HG03039 (cell line): ENCODE measurements at regions not wholly inside any gene's neighbourhood (a gene's known extent, or its start where the extent isn't known, plus 50 kb on each side); places are given as distances from the start of the nearest gene placed in this dataset.
"Not testable (repeated sequence)": the region's sequence is repeated elsewhere in the genome, so short reads cannot be mapped to it uniquely, and the experiment has no call there.

ENCODE experiments used
- ATAC-seq: cut with Tn5 transposase; IDR thresholded peaks from one replicate; pipeline ENCODE4 v1.9.1; 2021; ENCODE audit warnings: mild to moderate bottlenecking, moderate library complexity; ENCODE audit not compliant: unreplicated experiment

DNA sequence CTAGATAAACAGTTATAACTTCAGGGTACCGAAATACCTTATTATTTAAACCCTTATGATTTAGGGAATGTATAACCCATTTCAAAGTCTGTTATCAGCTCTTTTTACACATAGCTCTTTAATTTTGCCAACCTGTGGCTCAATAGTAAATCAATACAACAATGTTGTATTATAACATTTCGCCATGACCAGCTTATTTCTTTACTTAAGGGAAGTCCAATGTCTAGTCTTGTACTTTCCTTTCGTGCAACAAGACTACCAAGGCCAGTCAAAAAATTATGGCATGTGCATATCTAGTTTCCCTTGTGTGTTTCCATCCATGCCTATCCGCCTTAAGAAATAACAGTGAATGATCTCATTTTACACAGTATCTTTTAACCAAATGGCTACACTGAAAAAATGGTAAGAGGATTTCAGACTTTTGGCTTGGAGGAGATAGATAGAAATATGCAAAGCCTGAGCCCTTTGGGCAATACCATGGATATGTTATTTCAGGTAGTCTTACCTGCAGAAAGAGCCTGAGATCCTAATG, 239.5 kb upstream of the RPS23 start:
- ATAC-seq = no peak

GRCh38 chr5:82513738-82514137, 235.6 kb upstream of the RPS23 start:
- ATAC-seq = no peak

DNA sequence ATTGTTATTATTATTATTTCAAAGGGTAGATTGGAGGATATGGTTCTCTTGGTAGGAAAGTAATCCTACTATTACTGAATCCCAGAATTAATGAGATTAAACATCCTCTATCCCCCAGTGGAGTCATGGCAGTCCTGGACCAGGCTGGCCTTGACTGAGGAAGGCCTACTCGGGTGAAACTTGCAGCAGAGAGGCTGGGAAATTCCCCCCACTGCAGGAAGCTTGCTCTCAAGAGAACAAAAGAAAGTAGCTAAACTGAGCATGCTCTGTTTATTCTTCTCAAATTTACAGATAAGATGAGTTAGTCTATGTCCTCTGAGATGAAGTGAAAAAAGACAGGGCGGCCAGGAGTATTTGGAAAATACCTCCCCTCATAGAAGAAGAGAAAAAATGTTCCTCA, 233.9 kb upstream of the RPS23 start:
- peak; percentile 76 for ATAC-seq

DNA sequence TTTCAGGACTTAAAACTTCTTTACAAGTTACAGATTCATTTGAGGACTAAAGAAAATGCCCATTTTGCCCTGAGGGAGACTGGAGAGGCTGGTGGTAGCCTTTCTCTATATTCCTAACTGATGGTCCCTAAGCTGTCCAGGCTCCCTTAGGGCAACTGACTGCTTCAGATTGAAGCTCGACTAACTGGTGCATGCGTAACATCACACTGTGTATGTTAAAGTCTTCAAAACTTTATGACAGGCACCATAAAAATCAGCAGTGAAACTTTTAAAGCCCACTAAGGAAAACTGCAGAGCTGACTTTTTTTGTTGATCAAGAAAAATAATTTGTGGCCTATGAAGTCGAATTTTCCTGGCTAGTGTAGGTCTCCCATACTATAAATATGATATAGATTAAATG, 233.0 kb upstream of the RPS23 start:
- ATAC-seq = no peak

- ATAC-seq = no peak
Measured at GRCh38 chr5:82509762-82510161, 231.6 kb upstream of the RPS23 start.

- not testable (repeated sequence) for ATAC-seq
Measured at GRCh38 chr5:82506390-82506789, 228.2 kb upstream of the RPS23 start.

DNA sequence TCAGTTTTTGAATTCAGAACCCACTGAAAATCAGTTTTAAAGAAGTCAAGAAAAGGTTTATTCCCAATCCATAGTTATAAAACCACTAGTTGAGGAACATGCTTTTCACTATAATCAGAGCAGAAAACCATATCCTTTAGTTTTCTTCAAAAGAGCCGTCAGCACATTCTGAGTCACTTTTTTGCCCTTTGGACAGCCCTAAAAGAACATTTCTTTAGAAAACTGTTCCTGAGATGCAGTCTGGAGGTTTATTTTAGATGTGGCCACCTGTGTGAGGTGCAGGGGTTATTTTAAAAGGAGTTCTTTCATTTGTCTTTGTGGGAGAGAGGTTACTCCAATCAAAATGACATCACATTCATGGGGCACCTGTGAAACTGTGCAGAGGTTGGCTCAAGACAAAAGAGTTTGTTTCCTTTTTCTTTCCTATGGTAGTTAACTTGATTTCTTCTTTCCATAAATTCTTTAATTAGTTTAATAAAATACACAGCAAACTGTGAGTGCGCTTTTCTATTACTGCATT, 221.6 kb upstream of the RPS23 start:
- no peak for ATAC-seq

- no peak for ATAC-seq
Measured at GRCh38 chr5:82497242-82497641, 219.1 kb upstream of the RPS23 start.

DNA sequence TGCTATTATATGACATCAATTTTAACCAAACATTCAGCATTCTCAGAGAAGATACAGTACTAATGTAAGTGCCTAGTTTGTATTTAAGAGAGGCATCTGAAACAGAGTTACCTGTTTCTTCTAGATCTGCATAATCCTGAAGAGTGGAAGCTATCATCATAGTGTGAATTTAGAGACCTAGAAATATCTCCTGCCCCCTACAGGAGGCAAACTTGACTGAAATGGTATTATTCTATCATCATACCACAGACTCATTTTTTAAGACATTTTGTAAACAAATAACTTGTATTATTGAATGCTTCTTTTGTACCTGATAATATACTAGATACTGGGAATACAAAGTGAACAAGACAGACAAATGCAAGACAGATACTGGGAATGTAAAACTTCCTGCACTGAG, 216.8 kb upstream of the RPS23 start:
- no peak for ATAC-seq

- no peak for ATAC-seq
Measured at GRCh38 chr5:82493221-82493620, 215.1 kb upstream of the RPS23 start.

GRCh38 chr5:82491397-82491796, 213.2 kb upstream of the RPS23 start:
- no peak for ATAC-seq

DNA sequence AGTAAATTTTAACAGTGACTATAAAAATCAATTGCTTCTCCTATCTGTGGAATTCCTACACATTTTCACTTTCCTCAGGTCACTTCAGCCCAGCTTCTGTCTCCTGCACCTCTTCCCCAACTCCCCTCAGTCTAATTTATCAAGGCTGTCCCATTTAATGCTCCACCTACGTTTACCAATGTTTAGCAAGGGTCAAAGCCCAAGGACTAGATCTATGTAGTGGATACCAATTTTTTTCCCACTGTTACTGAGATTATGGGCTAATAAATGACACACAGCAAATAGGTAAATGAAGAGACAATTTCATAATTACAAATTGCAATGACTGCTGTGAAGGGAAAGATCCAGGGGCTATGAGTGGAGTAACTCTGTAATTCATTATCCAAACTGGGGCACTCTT, 211.5 kb upstream of the RPS23 start:
- no peak for ATAC-seq

DNA sequence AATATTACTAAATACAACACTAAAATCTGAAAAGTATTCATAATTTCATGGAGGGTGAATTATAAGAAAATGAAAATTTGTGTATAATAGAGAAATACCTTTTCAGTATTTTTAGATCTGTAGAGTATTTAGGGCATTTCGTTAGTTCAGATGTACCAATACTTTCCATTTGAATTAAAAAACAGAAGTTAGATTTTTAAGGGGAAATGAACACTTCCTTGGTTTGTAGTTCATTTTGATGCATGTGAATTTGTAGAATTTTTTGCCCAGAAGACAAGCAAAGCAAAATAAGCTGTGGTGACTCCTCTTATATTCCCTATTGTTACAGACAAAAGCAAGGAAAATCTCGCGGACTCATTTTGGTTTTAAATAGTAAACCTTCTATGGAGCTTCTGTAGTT, 209.0 kb upstream of the RPS23 start:
- no peak for ATAC-seq

DNA sequence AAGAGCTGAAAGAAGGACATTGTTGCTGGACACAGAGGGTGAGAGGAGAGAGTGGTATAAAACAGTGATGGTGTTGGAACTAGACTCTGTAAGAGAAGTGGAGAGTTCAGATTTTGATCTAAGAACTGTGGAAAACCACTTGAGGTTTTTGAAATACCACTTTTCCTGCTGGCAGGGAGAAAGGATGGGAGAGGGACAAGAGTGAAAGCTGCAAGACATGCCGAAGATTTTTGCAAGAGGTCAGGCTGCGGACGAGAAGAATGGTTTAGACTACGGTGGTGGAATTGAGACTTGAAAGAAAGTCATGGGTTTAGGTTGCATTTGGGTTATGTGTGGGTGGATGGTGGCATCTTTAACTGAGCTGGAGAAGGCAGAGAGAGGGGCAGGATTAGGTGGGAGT, 202.2 kb upstream of the RPS23 start:
- ATAC-seq = no peak

DNA sequence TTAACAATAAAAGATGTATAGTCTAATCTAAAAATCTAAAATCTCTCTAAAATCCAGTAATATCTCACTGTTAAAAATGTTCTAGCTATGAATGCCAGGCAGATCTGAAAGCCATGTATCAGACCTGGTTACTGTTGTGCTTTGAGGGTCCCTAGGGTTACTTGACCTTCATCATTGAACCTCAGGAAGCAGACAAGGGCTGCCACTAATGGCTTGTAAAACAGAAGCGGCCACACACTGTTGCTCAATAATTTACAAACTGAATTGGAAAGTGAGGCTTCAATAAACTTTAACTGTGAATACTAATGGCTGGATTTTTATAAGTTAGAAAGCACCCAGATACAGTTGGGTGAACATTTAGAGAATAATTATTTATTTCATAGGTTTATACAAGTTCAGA, 198.0 kb upstream of the RPS23 start:
- no peak for ATAC-seq

DNA sequence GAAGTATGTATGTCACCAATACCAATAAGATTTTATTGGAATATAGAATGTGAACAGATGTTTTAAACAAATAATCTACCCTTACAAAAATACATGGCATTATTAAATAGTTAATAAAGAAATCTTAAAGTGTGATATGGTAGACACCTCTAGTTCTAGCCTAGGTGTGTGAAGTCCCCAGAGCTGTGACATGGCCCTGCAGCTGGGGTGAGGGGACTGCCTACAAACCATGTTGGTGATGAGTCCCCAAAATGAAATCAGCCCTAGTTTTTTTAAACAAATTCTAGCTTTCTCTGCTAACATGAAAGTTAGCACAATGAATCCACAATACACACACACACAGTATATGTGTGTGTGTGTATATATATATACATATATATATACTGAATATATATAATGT, 195.1 kb upstream of the RPS23 start:
- ATAC-seq = no peak

GRCh38 chr5:82470185-82470994, 192.2 kb upstream of the RPS23 start:
- no peak for ATAC-seq

- no peak for ATAC-seq
Measured at GRCh38 chr5:82466986-82467561, 188.9 kb upstream of the RPS23 start.

DNA sequence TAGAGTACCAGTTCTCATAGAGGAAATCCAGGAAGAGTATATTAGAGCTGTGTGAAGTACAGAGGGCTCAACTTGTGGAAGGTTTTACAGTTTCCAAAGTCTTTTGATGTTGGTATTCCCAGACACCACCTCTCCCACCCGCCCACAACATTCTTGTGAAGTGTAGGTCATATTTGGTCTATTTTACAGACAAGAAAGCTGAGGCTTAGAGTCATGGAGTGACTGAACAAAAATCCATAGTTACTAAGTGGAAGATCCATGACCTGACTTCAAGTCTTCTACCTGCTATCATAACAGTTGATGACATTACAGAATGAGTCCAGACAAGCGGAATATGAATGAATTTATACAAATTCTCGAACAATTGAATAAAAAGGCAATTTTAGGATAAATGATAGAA, 187.1 kb upstream of the RPS23 start:
- no peak for ATAC-seq

DNA sequence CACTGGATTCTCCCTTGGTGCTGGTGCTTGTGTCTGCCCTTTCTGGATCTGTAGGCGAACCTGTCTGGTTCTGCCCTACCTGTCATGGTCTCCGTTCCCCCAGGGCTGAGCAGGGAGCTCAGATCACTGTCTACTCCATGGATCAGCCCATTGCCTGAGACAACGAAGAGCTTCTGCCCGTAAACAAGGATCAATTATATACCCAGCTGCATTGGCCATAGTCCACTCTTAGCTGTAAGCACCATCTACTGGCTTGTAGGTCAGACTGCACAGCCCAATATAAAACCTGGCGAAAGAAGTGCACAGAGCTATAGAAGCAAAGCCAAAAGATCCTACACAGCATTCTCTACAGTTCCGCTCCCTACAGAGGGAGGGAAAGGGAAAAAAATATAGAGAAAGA, 181.5 kb upstream of the RPS23 start:
- ATAC-seq = no peak

- not testable (repeated sequence) for ATAC-seq
Measured at GRCh38 chr5:82455317-82455716, 177.2 kb upstream of the RPS23 start.

GRCh38 chr5:82448374-82448773, 170.2 kb upstream of the RPS23 start:
- no peak for ATAC-seq
